AG10803 (cell line): ENCODE measurements at regions not wholly inside any gene's neighbourhood (a gene's known extent, or its start where the extent isn't known, plus 50 kb on each side); places are given as distances from the start of the nearest gene placed in this dataset.

Experiments used
- DNase-seq: peaks from one replicate; pipeline ENCODE4 v3.0.0; 2010; ENCODE audit warnings: low read depth
- H3K4me3 ChIP-seq: 2 replicates; pipeline ENCODE4 v1.5.1; 2011; ENCODE audit warnings: mild to moderate bottlenecking, low read length, control low read depth
- CTCF ChIP-seq: conservative IDR thresholded peaks from 2 replicates; pipeline ENCODE4 v1.5.1; 2011; ENCODE audit warnings: mild to moderate bottlenecking, low read length, control low read depth, inconsistent platforms

- no peak for DNase-seq
- TF ChIP-seq CTCF = no peak
- H3K4me3 ChIP-seq = no peak overlapping the region
Observed at GRCh38 chr6:93624408-93624807, 205.0 kb upstream of the EPHA7 start.

- no peak for TF ChIP-seq CTCF
Observed at GRCh38 chr6:93621442-93621841, 202.1 kb upstream of the EPHA7 start.

GRCh38 chr6:93604951-93605350 is 185.6 kb upstream of the EPHA7 start:
- DNase-seq = no peak
- no peak overlapping the region for H3K4me3 ChIP-seq
- TF ChIP-seq CTCF = no peak

More at GRCh38 chr6:93621442-93621841, 202.1 kb upstream of the EPHA7 start:
- H3K4me3 ChIP-seq = no peak overlapping the region
- DNase-seq = no peak

GRCh38 chr6:93592417-93592816 is 173.1 kb upstream of the EPHA7 start:
- no peak for TF ChIP-seq CTCF
- H3K4me3 ChIP-seq = no peak overlapping the region
- no peak for DNase-seq

GRCh38 chr6:93586306-93586705 is 166.9 kb upstream of the EPHA7 start:
- TF ChIP-seq CTCF = no peak

GRCh38 chr6:93584300-93584699 is 164.9 kb upstream of the EPHA7 start:
- TF ChIP-seq CTCF = no peak
- DNase-seq = no peak
- no peak overlapping the region for H3K4me3 ChIP-seq

More at GRCh38 chr6:93586306-93586705, 166.9 kb upstream of the EPHA7 start:
- H3K4me3 ChIP-seq = no peak overlapping the region
- no peak for DNase-seq

GRCh38 chr6:93581371-93581770 is 162.0 kb upstream of the EPHA7 start:
- DNase-seq = no peak
- TF ChIP-seq CTCF = no peak
- H3K4me3 ChIP-seq = no peak overlapping the region
